ENCODE measurements at regions not wholly inside any gene's neighbourhood (a gene's known extent, or its start where the extent isn't known, plus 50 kb on each side); places are given as distances from the start of the nearest gene placed in this dataset.

GRCh38 chr6:91498576-91498975 is 911.7 kb upstream of the MAP3K7 start:
- no peak for TF ChIP-seq EZH2 (IDR thresholded peaks at IDR 0.05; ENCODE audit: borderline replicate concordance, low read depth, low read length, poor library complexity, severe bottlenecking)
- TF ChIP-seq CTCF (conservative IDR thresholded peaks at IDR 0.05; ENCODE audit: low read depth, low read length), result no peak

Measured in A673 (cell line).